Gastroesophageal sphincter (tissue), 3 donors: ENCODE measurements at regions not wholly inside any gene's neighbourhood (a gene's known extent, or its start where the extent isn't known, plus 50 kb on each side); places are given as distances from the start of the nearest gene placed in this dataset.

Experiments
- CTCF ChIP-seq, 4 experiments: fragments of 200-600 bp in 2 of 4; fragments of 450-650 bp in 2 of 4; sonication (generic) in 1 of 4; IDR thresholded peaks; one replicate each; pipeline ENCODE4 v1.5.1; 2017 to 2019; ENCODE audit warnings: antibody characterized with exemption in 4 of 4, mild to moderate bottlenecking in 2 of 4, moderate library complexity in 2 of 4
- EP300 ChIP-seq: sonication (generic); formaldehyde crosslinking; IDR thresholded peaks from one replicate; pipeline ENCODE4 v1.6.1; 2017; ENCODE audit warnings: antibody characterized with exemption, mild to moderate bottlenecking
- POLR2A ChIP-seq, 2 donors: fragments of 450-650 bp; IDR thresholded peaks; one replicate each; pipeline ENCODE4 v1.6.1; 2017; ENCODE audit warnings: antibody characterized with exemption in 2 of 2, mild to moderate bottlenecking in 2 of 2, moderate library complexity in 1 of 2
- POLR2AphosphoS5 ChIP-seq: sonication (generic); formaldehyde crosslinking; IDR thresholded peaks from one replicate; pipeline ENCODE4 v1.6.1; 2017; ENCODE audit warnings: antibody characterized with exemption

GRCh38 chr11:8823174-8823742 is 87.7 kb upstream of the AKIP1 start:
- no peak for TF ChIP-seq CTCF (IDR thresholded peaks at IDR 0.05)
- no peak for TF ChIP-seq POLR2AphosphoS5
- TF ChIP-seq EP300 = no peak
- no peak for TF ChIP-seq POLR2A (IDR thresholded peaks at IDR 0.05)
